ENCODE measurements at regions not wholly inside any gene's neighbourhood (a gene's known extent, or its start where the extent isn't known, plus 50 kb on each side); places are given as distances from the start of the nearest gene placed in this dataset.
"Not testable (repeated sequence)": the region's sequence is repeated elsewhere in the genome, so short reads cannot be mapped to it uniquely, and the experiment has no call there.

DNA sequence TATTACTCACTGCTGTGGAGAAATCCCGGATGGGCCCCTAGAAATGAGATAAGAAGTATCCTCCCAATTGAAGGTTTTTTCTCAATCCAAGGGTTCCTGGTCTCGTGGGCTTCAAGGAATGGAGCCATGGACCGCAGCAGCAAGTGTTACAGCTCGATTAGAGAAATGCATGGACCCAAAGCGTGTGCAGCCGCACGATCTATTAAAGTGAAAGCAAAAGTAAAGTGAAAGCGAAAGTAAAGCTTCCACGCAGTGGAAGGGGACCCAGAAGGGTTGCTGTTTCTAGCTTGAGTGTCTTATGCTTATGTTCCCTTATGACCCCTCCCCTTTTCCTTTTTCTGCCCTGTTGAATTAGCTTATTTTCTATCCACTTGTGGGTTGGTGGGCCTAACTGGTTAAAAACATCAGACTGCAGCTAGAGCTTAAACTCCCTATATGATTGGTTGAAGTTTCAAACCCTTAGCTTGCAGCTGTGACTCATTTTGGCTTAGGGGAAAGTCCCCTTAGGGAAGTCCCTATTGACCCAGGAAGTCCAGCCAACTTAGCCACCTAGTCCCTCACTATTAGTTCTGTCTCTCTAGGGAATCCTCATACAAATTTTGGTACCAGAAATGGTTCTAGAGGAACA lies 1111.8 kb downstream of the TAF11L14 start:
- DNase-seq, result peak; percentile 4

DNA sequence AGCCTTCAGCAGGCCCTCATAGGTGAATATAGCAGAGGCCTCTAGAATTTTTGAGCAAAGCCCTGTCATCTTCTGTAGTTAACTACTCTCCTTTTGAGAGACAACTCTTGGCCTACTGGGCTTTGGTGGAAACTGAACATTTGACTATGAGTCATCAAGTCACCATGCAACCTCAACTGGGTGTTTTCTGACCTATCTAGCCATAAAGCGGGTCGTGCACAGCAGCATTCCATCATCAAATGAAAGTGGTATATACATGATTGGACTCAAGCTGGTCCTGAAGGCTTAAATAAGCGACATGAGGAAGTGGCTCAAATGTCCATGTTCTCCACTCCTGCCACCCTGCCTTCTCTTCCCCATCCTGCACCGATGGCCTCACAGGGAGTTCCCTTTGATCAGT lies 1115.5 kb downstream of the TAF11L14 start:
- DNase-seq, result no peak

DNA sequence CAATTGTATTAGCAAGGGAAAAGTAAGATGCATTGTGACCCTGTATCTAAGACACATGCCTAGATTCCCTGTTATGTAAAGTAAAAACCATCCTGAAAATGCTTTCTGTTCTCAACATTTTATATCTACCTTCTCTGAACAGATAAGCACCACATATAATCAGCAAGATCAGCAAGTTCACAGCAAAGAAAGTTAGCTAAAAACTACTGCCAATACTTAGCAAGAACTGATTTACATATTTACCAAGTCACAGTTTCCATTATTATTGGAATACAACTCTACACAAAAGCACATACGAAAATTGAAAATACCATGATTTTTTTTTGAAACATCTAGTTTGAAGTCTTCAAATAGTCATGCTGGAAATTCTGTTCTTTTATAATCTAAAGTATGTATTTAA lies 1118.1 kb downstream of the TAF11L14 start:
- DNase-seq, result no peak

DNA sequence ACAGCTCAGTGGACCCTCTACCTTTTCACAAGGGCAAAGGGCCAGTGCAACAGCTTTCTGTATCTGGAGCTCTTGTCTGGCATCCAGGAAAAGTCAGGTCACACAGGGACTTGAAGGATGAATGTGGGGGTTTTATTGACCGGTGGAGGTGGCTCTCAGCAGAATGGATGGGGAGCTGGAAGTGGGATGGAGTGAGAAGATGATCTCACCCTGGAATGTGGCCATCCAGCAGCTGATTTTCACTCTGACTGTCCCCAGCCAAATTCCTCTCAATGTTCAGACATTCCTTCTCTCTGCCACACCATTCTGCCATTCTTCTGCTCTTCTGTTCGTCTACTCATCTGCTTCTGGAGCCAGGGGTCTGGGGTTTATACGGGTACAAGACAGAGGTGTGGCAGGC lies 1119.9 kb downstream of the TAF11L14 start:
- no peak for DNase-seq

DNA sequence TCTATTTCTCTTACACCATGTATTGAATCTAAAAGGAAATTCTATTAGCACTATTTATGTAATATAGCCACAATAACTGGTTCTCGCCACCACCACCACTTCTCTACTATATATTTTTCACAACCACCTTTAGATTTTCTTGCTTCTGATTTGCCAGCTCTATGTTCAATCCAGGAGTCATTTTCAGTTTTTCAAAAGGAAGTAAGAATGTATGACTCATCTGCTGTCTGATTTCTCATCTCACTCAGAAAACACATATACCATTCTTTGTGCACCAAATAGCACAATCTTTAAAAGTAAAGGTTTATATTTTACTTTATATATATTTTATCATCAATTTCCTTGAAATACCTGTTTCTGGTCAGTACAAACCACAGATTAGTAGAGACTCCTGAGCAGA lies 1127.5 kb downstream of the TAF11L14 start:
- no peak for DNase-seq

DNA sequence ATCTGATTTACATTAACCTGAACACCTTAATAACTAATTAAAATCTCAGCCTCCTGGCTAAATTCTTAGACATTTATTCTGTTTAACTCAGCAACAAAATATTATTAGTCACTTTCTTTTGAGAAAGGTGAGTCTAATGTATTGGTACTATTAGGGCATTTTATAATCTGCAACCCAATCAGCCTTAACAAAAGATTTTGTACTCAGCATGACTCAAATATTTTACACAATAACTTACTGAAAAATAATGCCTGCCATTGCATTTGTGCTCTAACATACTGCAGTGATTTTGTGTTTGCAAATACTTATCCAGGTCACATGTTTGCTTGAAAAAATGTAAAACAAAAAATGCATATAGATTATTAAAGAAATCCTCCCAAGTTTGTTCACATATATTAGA lies 1129.9 kb downstream of the TAF11L14 start:
- DNase-seq, result no peak

DNA sequence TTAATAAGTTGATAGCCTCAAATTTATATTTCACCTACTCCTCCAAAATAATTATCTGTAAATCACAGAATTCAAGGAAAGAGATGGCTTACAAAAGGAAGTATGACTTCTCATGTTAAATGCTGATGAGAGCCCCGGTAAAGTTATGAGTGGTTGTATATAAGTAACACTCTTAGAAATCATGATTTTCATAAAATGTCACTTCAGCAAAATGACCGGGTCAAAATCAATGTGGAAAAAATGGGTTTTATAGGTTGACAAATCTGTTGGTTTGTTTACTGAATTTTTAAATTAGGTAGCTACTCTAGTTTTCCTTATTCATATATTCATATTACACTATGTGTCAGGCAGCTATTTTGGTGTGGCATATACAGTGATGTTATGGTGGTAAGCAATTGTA lies 1131.0 kb downstream of the TAF11L14 start:
- DNase-seq, result no peak

DNA sequence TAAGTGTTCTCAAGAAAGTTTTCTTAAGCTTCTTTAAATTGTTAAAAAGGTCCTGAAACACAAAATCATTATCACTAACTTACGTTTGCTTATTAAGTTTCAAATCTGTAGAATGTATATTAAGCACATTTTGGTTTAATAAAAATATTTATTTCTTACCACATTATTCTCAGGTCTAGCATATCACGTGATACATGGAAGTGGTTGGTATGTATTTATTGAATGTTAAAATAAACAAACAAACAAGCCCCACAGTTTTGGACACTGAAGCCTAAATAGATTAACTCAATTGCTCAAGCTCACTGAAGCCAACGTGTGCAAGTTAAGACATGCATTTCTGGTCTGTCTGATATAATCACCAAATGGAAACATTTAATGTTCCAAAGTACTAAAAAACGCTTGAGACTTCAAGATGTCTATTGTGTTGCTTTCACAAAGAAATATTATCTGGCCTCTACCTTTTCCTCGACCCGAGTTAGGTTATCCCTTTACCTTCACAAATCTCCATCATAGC lies 1136.9 kb downstream of the TAF11L14 start:
- no peak for DNase-seq

DNA sequence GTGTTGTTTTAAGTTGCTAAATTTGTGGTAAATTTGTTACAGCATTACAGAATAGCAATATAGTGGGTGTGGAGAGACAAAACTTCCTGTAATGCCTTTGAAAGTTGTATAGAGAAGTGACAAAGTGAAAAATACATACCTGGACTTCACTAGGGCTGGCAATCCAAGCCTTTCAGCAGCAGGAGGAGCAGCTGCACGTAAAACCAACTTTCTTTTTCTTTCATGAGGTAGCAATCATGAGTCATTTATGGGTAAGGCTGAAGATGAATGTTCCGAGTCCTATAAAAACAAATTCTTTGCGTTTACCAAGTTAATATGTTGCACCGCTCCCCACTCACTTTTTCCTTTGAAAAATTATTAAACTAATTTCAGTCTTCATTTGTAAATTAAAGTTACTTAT lies 1138.2 kb downstream of the TAF11L14 start:
- DNase-seq, result no peak

DNA sequence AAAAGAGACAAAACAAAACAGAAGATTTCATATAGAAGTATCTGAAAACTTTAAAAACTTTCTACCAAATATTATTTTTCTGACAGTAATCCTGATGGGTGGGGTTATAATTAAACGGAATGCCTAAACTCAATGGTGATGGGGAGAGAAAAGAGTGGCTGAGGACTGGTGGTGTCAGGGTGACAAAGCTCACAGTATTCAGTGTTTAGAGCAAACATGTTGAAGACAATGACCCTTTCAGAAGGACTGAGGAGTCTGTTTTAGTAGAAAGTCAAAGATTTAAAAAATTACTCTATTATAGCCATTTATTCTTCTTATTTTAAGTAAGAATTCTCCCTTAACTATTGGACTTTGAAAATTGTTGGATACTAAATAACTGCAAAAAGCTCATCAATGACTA lies 1144.0 kb downstream of the TAF11L14 start:
- DNase-seq, result peak; percentile 20

DNA sequence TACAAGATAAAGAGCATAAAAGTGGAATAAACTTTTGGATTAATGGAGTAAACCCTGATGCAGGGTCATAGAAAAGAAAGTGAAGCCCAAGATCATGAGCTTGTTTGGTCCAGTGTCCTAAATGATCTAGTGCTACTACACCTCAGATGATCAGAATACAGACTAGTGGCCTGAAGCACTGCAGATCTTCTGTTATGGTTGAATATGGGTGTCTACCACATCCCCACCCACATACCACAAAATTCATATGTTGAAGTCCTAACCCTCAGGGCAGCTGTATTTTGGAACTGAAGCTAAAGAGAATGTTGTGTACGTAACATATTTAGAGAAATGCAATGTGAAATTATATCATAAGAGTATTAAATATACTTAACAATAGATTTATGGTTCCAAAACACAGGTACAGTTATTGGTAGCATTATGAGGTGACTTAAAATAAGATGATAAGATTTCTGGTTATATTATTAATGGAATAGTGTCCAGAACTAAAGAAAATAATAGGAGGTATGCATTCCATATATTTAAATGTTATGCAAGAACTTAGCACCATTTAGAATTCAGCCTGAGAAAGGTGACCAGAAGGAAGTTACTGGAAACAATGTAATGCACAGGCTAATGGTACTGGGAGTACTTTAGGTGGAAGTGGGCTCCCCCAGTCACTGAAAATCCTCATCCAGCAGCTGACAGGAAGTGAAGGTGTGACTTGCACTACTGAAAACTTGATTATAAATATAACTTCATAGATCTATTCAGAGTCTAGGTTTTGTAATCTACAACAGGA lies 1155.1 kb downstream of the TAF11L14 start:
- DNase-seq, result no peak

DNA sequence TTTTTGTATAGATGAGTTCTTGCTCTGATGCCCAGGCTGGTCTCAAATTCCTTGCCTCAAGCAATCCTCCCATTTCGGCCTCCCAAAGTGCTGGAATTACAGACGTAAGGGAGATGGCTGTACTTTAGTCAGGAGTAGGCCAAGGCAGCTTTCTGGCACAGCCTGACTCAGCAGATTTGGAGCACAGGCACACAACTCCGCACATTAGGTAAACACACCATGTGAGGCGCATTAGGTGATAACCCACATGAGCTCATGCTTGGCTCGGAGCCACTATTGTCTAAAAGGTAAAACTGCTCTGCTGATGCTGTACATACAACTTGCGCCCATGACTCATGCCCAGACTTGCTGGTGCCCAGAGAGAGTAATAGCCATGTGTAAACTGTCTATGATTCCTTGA lies 1157.9 kb downstream of the TAF11L14 start:
- DNase-seq, result no peak

DNA sequence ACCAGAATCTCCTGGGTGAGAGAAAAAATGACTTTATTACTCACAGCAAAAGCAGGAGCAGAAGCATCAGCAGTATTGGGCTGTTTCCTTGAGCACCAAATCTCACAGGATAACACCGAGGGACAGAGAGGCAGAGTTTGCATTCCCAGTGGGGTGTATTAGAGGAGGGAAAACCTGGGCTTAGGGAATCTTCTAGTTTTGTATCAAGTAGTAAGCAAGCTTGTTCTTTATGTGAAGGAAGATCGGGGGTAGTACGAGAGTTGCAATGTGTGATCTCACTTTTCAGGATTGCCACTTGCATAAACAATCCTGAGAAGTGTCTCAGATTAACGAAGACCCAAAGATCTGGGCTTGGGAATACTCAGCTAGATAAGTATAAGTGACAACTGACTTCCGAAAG lies 1163.0 kb downstream of the TAF11L14 start:
- no peak for DNase-seq

DNA sequence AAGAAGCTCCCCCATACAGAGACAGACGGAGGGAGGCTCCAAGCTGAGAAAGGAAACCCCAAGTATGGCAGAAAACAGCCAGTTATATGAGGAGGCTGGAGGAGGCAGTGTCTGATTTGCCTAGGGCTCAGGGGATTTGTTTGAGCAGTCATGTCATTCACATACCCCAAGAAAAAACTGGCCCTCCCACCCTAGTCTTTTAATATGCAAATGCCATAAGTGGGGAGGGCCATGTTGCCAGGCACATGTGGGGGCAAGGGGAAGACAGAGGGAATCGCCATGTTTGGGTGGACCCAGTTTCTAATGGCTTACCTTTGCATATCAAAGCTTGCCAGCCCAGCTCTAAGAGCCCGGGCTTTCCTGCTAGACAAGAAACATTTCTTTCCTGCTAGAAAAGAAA lies 1163.8 kb downstream of the TAF11L14 start:
- no peak for DNase-seq

DNA sequence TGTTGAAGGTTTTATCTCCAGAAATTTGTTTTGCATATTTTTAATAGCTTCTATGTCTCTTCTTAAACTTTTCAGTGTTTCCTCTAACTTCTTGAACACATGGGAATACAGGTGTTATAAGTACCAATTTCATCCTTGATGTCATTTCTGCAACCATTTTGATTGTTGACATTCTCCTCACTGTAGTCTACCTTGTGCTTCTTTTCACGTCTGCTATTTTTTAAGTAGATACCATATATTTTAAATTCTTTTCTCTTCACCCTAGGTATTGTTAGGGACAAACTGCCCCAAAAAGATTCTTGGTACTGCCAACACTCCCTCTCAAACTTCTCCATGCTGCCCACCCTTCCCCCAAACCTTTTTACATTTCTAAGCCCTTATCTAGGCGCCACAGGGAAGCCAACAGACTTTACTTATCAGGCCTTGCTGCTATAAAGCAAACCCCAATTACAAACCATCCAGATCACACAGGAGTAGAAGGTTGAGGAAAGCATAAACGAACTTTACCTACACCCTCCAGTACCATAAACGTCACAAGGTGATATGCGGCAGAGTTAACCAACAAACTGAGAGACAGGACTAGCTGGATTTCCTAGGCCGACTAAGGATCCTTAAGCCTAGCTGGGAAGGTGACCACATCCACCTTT lies 1165.3 kb downstream of the TAF11L14 start:
- no peak for DNase-seq

DNA sequence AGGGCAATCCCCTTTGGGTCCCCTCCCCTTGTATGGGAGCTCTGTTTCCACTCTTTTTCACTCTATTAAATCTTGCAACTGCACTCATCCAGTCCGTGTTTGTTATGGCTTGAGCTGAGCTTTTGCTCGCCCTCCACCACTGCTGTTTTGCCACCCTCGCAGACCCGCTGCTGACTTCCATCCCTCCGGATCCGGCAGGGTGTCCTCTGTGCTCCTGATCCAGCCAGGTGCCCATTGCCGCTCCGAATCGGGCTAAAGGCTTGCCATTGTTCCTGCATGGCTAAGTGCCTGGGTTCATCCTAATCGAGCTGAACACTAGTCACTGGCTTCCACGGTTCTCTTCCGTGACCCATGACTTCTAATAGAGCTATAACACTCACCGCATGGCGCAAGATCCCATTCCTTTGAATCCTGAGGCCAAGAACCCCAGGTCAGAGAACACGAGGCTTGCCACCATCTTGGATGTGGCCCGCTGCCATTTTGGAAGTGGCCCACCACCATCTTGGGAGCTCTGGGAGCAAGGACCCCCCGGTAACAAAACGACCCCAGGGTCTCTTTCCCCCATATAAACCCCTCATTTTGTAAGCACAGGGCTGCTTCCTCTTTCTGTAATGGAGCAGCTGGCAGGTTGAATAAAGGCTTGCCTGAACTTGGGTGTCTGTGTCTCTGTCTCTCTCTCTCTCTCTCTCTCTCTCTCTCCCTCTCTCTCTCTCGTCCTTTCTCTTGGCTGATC lies 1166.2 kb downstream of the TAF11L14 start:
- DNase-seq, result no peak

DNA sequence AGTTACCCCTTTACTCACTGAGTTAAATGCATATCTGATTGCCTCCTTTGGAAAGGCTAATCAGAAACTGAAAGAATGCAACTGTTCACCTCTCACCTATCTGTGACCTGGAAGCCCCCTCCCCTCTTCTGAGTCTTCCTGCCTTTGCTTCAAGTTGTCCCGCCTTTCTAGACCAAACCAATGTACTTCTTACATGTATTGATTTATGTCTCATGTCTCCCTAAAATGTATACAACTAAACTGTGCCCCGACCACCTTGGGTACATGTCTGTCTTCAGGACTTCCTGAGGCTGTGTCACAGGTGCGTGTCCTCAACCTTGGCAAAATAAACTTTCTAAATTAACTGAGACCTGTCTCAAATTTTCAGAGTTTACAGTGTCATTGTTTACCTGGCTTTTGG lies 1167.2 kb downstream of the TAF11L14 start:
- DNase-seq, result not testable (repeated sequence)

DNA sequence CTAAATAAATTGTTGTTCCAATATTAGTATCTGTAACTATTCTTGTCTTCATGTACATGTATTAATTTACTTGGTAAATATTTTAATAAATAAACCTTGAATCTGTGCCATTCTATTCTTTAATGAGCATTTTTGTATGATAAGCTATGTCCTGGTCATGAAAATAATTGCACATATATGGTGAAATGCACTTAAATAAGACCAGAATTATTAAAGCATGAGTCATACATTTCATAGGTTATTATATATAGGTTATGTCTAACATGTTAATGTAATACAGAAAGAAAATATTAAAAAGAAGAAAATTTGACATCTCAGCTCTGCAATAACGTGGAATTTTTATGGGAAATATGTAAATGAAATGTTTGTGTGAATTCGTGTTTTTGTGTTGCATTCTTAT lies 1168.1 kb downstream of the TAF11L14 start:
- no peak for DNase-seq

DNA sequence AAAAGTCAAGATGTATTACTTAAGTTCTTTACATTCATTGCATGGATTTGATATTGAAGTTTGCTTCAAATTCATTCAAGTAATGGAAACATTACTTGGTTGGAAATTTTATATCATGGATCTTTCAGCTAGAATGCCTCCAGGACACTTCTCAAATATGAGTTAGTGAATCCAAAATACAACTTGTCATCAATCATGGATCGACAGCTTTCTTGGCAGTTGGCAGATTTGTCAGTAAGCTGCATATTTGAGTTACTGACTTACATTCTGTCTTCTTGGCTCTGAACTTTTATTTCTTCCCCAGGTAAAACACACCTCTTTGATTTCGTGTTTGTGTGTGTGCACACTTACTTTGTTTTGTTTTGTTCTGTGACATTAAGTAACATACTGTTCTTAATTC lies 1171.1 kb downstream of the TAF11L14 start:
- DNase-seq, result no peak

DNA sequence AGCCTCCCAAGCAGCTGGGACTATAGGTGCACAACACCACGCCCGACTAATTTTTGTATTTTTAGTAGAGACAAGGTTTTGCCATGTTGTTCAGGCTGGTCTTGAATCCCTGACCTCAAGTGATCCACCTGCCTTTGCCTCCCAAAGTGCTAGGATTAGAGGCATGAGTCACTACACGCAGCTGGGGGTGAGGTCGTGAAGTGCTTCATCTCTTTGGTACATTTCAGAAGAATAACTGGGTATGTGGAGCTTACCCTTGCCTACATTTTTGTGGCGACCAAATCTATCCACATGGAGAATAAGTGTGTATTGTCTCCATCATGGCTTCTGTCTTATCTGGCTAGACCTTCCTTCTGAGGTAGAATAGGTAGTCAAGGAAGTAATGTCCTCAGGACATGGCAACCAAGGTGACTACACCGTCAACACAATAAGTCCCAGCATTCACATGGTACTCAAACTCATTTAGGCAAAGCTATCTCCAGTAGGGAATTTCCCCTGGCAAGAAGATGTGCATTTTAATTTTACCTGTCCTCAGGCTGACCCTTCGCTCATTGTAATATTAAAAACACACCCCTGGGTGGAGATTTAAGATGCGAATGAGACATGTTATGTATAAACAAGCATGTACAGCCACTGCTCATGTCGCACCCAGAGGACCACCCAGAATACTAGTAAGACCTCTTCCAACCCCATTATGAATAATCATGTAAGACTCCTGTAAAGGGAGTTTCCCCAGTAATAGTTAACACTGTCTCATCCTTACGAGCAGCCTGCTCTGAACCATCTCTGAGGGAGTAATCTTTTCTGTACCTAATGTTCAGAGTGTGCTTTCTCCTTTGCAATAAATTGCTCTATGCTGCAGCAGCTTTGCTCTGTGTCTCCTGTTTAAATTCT lies 1173.2 kb downstream of the TAF11L14 start:
- DNase-seq, result no peak

DNA sequence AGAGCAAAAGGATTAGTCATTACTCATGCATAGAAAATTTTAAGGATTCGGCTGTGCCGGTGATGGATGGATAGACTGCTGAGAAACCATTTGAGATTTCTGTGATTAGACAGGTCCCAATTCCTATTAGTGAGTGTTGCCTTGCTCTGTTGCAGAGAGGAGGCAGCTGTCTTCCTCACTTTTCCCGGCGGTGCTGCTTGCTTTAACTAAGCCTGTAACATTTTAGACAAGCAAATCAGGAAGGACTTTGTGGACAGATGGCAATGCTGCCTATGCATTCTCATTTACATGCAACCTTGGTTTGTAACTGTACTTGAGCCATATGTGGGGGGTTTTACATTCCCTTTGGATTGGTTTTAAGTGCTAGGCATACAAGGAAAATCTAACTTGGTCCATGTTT lies 1176.3 kb downstream of the CDH18 start:
- DNase-seq, result no peak

DNA sequence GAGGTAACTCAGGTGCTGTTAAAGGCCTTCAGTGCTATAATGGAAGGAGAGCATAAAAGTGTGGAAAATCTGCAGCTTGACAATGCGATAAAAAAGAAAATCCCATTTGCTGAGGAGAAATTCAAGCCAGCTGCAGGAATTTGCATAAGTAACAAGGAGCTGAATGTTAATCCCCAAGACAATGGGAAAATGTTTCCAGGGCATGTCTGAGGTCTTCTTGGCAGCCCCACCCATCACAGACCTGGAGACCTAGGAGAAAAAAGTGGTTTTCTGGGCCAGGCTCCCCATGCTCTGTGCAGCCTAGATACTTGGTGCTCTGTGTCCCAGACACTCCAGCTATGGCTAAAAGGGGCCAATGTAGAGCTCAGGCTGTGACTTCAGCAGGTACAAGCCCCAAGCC lies 1159.6 kb downstream of the CDH18 start:
- DNase-seq, result no peak
